HG03460 (cell line): ENCODE measurements at regions not wholly inside any gene's neighbourhood (a gene's known extent, or its start where the extent isn't known, plus 50 kb on each side); places are given as distances from the start of the nearest gene placed in this dataset.
"Not testable (repeated sequence)": the region's sequence is repeated elsewhere in the genome, so short reads cannot be mapped to it uniquely, and the experiment has no call there.

Experiments used
- ATAC-seq: cut with Tn5 transposase; IDR thresholded peaks from one replicate; pipeline ENCODE4 v1.9.1; 2021; ENCODE audit not compliant: unreplicated experiment

GRCh38 chr13:38012096-38012495 is 142.5 kb upstream of the TRPC4 start:
- no peak for ATAC-seq

- no peak for ATAC-seq
Measured at GRCh38 chr13:38008636-38009035, 139.1 kb upstream of the TRPC4 start.

- ATAC-seq: no peak
Measured at GRCh38 chr13:38002606-38003005, 133.0 kb upstream of the TRPC4 start.

GRCh38 chr13:37997641-37998040 is 128.1 kb upstream of the TRPC4 start:
- ATAC-seq: no peak

GRCh38 chr13:37995092-37995491 is 125.5 kb upstream of the TRPC4 start:
- ATAC-seq: no peak

- no peak for ATAC-seq
Measured at GRCh38 chr13:37986811-37987210, 117.2 kb upstream of the TRPC4 start.

- ATAC-seq: no peak
Measured at GRCh38 chr13:37985281-37985680, 115.7 kb upstream of the TRPC4 start.

GRCh38 chr13:37984357-37984756 is 114.8 kb upstream of the TRPC4 start:
- no peak for ATAC-seq

GRCh38 chr13:37981932-37982331 is 112.4 kb upstream of the TRPC4 start:
- ATAC-seq: no peak

GRCh38 chr13:37978680-37979079 is 109.1 kb upstream of the TRPC4 start:
- ATAC-seq: no peak

GRCh38 chr13:37968555-37968954 is 99.0 kb upstream of the TRPC4 start:
- no peak for ATAC-seq

- no peak for ATAC-seq
Measured at GRCh38 chr13:37966266-37966665, 96.7 kb upstream of the TRPC4 start.

- no peak for ATAC-seq
Measured at GRCh38 chr13:37960427-37960826, 90.9 kb upstream of the TRPC4 start.

GRCh38 chr13:37959284-37959683 is 89.7 kb upstream of the TRPC4 start:
- ATAC-seq: no peak

GRCh38 chr13:37956536-37956935 is 87.0 kb upstream of the TRPC4 start:
- ATAC-seq: no peak

- ATAC-seq: not testable (repeated sequence)
Measured at GRCh38 chr13:37954597-37954996, 85.0 kb upstream of the TRPC4 start.

- no peak for ATAC-seq
Measured at GRCh38 chr13:37954191-37954590, 84.6 kb upstream of the TRPC4 start.

GRCh38 chr13:37953696-37954095 is 84.1 kb upstream of the TRPC4 start:
- no peak for ATAC-seq

- ATAC-seq: no peak
Measured at GRCh38 chr13:37950016-37950415, 80.4 kb upstream of the TRPC4 start.

- ATAC-seq: no peak
Measured at GRCh38 chr13:37947419-37948140, 78.0 kb upstream of the TRPC4 start.

GRCh38 chr13:37945651-37946575 is 76.3 kb upstream of the TRPC4 start:
- no peak for ATAC-seq

GRCh38 chr13:37944869-37945442 is 75.4 kb upstream of the TRPC4 start:
- ATAC-seq: no peak
